T-helper 2 cell treated with Interferon-gamma antibody and Interleukin-4, amounts not matched to agents 5 μg/mL and 100 μg/mL, for 36 hours (primary cell): ENCODE measurements at regions not wholly inside any gene's neighbourhood (a gene's known extent, or its start where the extent isn't known, plus 50 kb on each side); places are given as distances from the start of the nearest gene placed in this dataset.
"Not testable (repeated sequence)": the region's sequence is repeated elsewhere in the genome, so short reads cannot be mapped to it uniquely, and the experiment has no call there.

Source experiments
- DNase-seq: peaks from one replicate; pipeline ENCODE4 v3.0.0; 2021; ENCODE audit warnings: low spot score
- H3K27ac Mint-ChIP-seq: one replicate; pipeline ENCODE4 v1.8.0; 2021; ENCODE audit warnings: mild to moderate bottlenecking, mixed read lengths
- H3K27me3 Mint-ChIP-seq: one replicate; pipeline ENCODE4 v1.8.0; 2021; ENCODE audit warnings: low read depth, mixed read lengths
- H3K36me3 Mint-ChIP-seq: one replicate; pipeline ENCODE4 v1.8.0; 2021; ENCODE audit warnings: low read depth, mixed read lengths
- H3K4me1 Mint-ChIP-seq: one replicate; pipeline ENCODE4 v1.8.0; 2021; ENCODE audit warnings: low read depth, mixed read lengths
- H3K4me3 Mint-ChIP-seq: one replicate; pipeline ENCODE4 v1.8.0; 2022; ENCODE audit warnings: mild to moderate bottlenecking, moderate library complexity, mixed read lengths
- H3K9me3 Mint-ChIP-seq: one replicate; pipeline ENCODE4 v1.8.0; 2021; ENCODE audit warnings: mixed read lengths

DNA sequence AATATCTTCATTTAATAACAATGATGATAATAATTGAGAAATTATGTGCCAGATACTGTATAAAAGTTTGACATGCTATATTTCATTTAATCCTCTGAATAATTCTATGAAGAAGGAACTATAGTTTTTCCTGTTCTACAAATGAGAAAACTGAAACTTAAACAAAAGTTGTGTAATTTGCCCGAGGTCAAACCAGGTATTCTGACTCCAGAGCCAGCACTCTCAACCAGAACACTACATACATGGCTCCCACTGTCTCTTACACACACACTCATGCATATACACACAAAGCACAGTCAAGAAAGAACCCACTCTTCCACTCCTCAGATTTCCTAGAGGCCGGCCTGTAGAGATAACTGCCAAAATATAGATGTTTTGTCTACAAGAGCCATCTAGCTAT lies 374.0 kb upstream of the EMCN start:
- Mint-ChIP-seq H3K4me3 (no peak overlapping the region), H3K4me1 (peaks cover 15% of the 10 kb centered on the region), H3K36me3 (no peaks in the 10 kb centered on the region), H3K9me3 (peaks cover 7% of the 10 kb centered on the region), H3K27me3 (peaks cover 2% of the 10 kb centered on the region), H3K27ac (no peak overlapping the region)
- no peak for DNase-seq

DNA sequence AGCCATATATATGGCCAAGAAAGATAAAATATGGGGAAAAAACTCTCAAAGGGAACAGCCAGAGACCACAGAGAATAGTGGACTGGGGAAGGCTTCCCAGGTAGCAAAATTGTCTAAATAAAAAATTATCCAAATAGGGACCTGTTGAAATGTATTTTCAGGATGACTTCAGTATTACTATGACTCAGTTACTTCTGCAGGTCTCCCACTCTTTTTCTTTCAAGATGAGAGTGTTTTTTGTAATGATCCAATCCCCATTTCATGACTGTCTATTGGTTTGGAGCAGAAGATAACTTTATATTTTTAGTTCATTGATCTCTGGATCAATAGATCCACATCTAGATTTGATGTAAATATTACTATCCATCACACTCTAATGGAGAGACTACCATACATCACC lies 372.1 kb upstream of the EMCN start:
- Mint-ChIP-seq H3K9me3 (peaks cover 7% of the 10 kb centered on the region), H3K4me1 (peaks cover 3% of the 10 kb centered on the region), H3K4me3 (no peak overlapping the region), H3K36me3 (no peaks in the 10 kb centered on the region), H3K27me3 (peaks cover 13% of the 10 kb centered on the region), H3K27ac (no peak overlapping the region)
- DNase-seq, result no peak

DNA sequence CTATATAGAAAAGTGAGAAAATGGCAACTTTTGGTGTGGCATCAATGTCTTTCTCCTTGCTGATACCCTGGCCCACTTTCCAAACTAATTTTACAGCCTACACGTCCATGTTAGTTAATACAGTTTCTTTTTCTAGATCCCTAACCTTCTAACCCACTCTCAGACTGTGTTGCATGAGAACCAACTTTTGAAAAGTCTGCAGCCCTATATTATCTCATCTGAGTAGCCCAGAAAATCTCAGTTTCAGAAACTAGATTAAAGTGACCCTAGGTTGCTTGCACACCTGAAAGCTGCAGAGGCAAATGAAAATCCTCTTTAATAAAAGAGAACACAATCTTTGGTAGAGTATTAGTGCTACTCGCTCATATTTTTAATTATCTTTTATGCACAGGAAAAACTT lies 371.6 kb upstream of the EMCN start:
- DNase-seq, result no peak
- Mint-ChIP-seq H3K9me3 (peaks cover 7% of the 10 kb centered on the region), H3K4me3 (no peak overlapping the region), H3K27ac (no peak overlapping the region), H3K36me3 (no peaks in the 10 kb centered on the region), H3K4me1 (no peaks in the 10 kb centered on the region), H3K27me3 (peaks cover 16% of the 10 kb centered on the region)

DNA sequence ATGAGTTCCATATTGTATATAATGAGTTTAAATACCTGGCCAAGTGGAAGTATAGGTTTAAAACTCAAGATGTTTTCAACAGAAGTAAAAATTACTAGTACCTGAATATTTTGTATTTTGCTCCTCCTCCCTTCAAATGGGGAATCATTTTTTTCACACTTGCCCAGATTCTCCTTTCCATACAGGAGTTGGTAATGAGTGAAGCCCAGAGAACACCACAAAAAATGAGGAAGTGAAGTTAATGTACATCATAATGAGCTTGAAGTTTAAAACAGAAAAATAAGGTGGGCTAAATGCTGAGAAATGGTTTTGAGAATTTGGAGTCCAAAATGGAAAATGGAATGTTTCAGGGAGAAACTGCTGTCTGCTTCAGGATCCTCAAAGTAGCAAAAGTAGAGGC lies 364.8 kb upstream of the EMCN start:
- no peaks in the 10 kb centered on the region for H3K4me1 Mint-ChIP-seq
- H3K36me3 Mint-ChIP-seq, result no peaks in the 10 kb centered on the region
- H3K9me3 Mint-ChIP-seq, result no peaks in the 10 kb centered on the region
- DNase-seq, result no peak
- no peak overlapping the region for H3K27ac Mint-ChIP-seq
- H3K4me3 Mint-ChIP-seq, result no peak overlapping the region
- H3K27me3 Mint-ChIP-seq, result peaks cover 25% of the 10 kb centered on the region

DNA sequence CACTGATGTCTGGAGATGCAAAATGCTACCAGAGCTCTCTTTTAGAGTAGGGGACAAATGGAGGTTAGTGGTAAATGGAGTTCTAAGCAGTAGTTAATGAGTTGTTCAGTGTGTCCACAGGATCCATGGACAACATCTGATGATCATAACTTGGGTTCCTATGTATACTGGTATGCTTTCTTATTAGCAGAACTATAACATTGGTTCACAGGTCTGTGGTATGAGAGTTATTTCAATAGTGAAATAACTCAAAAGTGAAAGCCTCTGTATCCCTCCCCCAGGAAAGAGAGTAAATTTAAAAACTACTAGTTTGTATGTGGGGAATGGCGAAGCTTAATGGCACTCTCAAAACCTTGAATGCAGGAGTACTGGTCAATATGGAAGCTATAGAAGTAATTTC lies 363.5 kb upstream of the EMCN start:
- no peak for DNase-seq
- no peak overlapping the region for H3K4me3 Mint-ChIP-seq
- no peaks in the 10 kb centered on the region for H3K36me3 Mint-ChIP-seq
- no peaks in the 10 kb centered on the region for H3K4me1 Mint-ChIP-seq
- peaks cover 23% of the 10 kb centered on the region for H3K27me3 Mint-ChIP-seq
- no peaks in the 10 kb centered on the region for H3K9me3 Mint-ChIP-seq
- H3K27ac Mint-ChIP-seq, result no peak overlapping the region

DNA sequence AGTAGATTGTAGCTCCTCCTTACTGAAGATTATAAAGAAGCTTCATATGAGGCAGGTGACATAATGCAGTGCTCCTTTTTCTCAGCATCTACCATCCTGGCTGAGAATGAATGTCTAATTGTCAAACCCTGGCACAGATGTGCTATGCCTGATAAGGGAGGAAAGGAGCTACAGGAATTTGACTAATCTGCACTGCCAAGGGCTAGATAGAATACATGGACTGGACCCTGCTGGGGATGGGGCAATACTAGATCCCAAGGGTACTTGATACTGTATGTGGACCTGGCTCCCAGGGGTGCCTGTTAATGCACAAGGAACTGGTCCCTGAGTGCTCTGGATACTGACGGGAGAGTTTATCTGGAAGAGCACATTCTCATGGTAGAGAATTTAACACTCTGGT lies 362.2 kb upstream of the EMCN start:
- Mint-ChIP-seq H3K9me3 (no peaks in the 10 kb centered on the region), H3K27me3 (peaks cover 13% of the 10 kb centered on the region), H3K27ac (no peak overlapping the region), H3K36me3 (no peaks in the 10 kb centered on the region), H3K4me1 (no peaks in the 10 kb centered on the region), H3K4me3 (no peak overlapping the region)
- no peak for DNase-seq

DNA sequence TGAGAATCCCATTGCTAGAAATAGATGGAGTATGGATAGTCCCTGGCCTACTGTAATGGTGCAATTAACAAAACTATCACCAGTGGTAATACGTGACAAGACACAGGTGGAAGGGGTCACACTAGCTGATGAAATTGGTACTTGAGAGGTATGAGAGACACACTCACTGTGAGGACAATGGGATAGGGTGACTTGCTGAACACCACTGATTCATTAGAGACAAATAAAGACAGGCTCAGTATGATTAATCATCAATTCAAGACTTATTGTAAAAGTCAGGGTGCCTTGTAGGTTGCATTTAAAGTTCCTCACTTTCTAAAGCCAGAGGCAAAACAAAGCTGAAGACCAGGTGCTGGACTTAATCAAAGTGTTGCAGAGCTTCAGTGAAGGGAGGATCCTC lies 361.6 kb upstream of the EMCN start:
- no peak overlapping the region for H3K4me3 Mint-ChIP-seq
- H3K27ac Mint-ChIP-seq, result no peak overlapping the region
- no peak for DNase-seq
- H3K36me3 Mint-ChIP-seq, result no peaks in the 10 kb centered on the region
- H3K27me3 Mint-ChIP-seq, result peaks cover 9% of the 10 kb centered on the region
- no peaks in the 10 kb centered on the region for H3K4me1 Mint-ChIP-seq
- H3K9me3 Mint-ChIP-seq, result no peaks in the 10 kb centered on the region

DNA sequence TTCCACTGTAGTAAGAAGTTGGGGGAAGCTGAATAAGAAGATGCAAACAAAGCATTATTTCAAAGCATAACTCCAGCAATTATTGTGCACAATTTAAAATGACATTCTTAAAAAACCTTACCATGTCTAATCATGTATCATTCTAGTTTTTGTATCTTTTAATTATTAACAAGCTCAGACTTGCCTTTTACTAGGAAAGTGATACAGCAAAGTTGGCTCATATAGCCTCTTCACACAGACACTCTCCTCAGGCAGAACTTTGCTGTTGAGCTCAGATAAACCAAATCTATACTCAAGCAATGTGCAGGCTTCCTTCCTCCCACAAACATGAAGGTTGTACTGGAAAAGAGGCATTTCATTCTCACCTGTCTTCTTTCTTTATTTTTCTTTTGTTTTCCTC lies 358.7 kb upstream of the EMCN start:
- H3K36me3 Mint-ChIP-seq, result no peaks in the 10 kb centered on the region
- H3K9me3 Mint-ChIP-seq, result no peaks in the 10 kb centered on the region
- no peaks in the 10 kb centered on the region for H3K27me3 Mint-ChIP-seq
- no peak overlapping the region for H3K27ac Mint-ChIP-seq
- H3K4me1 Mint-ChIP-seq, result no peaks in the 10 kb centered on the region
- H3K4me3 Mint-ChIP-seq, result no peak overlapping the region
- DNase-seq, result no peak

DNA sequence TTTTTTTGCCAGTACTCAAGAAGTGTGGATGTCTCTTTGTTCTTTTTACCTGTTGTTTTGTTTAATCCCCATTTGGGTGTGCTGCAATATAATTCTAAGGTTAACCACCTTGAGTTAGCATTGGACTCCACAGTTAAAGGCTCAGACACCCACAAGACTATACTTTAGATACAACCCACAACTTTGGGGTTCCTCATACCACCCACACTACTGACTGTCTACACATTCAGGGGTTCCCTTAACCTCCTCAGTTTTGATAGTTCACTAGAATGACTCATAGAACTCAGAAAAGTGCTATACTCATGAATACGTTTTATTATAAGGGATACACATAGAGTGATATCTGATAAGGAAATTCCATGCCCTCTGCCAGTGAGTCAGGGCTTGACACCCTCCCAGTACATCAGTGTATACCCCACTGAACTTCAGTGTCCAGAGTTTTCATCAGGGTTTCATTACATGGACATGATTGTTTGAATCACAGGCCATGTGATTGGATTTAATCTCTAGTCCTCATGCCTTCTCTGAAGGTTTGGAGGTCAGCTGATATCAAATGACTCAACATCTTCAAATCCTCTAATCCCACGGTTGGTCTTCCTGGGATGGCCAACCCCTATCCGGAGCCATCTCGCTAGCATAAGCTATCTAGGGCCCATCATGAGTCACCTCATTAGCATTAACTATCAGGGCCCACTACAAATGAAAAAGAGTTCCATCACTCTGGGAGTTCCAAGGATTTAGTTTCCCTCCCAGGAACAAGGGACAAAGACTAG lies 357.7 kb upstream of the EMCN start:
- no peaks in the 10 kb centered on the region for H3K4me1 Mint-ChIP-seq

DNA sequence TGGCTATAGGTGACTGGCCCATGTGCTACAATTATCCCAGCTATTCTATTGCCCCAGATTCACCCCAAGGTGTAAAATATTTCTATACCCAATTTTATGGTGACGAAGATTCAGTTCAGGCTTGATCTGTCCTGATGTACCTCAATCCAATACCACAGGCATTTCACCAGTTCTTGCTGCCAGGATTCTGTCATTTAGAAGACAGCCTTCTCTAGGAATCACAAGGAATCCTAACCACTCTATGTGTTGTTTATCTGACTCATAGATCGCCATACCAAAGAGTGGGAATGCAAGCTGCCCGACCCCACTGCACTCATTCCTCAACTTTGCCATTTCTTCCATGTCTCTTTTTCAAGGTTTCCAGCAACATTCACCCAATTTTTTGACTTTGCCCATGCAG lies 355.0 kb upstream of the EMCN start:
- no peak overlapping the region for H3K27ac Mint-ChIP-seq
- DNase-seq, result no peak
- no peak overlapping the region for H3K4me3 Mint-ChIP-seq
- peaks cover 2% of the 10 kb centered on the region for H3K27me3 Mint-ChIP-seq
- H3K4me1 Mint-ChIP-seq, result no peaks in the 10 kb centered on the region
- H3K9me3 Mint-ChIP-seq, result no peaks in the 10 kb centered on the region
- no peaks in the 10 kb centered on the region for H3K36me3 Mint-ChIP-seq

More for the DNA sequence above, 357.7 kb upstream of the EMCN start:
- no peak overlapping the region for H3K4me3 Mint-ChIP-seq
- no peaks in the 10 kb centered on the region for H3K9me3 Mint-ChIP-seq
- peaks cover 2% of the 10 kb centered on the region for H3K27me3 Mint-ChIP-seq
- H3K27ac Mint-ChIP-seq, result no peak overlapping the region
- H3K36me3 Mint-ChIP-seq, result no peaks in the 10 kb centered on the region
- DNase-seq, result no peak

DNA sequence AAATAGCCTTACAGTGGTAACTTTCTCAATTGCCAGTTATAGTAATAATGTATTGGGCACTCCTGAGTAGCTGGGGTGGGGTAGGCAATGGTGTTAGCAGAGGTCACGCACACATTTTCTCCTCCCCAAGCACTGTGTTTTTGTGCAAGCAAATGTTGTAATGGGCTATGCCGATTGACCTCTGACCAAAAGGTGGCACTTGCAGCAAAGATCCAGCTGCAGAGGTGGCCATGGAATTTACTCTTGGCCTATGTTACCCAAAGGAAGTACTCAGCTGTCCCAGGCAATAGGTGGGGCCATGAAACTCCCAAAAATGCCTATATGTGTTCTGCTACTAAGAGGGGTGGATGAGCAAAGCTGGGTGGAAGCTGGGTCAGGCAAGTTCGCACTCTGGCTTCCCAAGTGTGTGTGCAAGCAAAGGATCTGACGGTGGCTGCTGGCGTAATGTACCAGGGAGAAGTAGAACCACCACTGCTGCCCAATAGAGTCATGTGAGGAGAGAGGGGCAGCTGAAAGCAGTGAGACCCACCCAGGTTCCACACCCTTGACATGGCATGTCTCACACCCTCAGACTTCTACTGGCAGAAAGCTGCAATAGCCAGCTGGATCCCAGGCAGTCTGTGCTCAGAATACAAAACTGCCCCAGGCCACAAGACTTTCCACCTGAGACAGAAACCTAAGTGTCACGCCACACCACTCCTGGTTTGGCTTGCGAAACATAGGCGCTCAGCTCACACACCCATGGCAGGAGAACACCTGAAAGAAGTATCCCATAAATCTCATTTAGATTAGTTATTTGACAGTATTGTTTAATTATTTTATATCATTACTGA lies 353.3 kb upstream of the EMCN start:
- Mint-ChIP-seq H3K36me3 (no peaks in the 10 kb centered on the region), H3K27ac (no peak overlapping the region), H3K27me3 (peaks cover 2% of the 10 kb centered on the region), H3K9me3 (no peaks in the 10 kb centered on the region), H3K4me3 (no peak overlapping the region), H3K4me1 (no peaks in the 10 kb centered on the region)
- no peak for DNase-seq

DNA sequence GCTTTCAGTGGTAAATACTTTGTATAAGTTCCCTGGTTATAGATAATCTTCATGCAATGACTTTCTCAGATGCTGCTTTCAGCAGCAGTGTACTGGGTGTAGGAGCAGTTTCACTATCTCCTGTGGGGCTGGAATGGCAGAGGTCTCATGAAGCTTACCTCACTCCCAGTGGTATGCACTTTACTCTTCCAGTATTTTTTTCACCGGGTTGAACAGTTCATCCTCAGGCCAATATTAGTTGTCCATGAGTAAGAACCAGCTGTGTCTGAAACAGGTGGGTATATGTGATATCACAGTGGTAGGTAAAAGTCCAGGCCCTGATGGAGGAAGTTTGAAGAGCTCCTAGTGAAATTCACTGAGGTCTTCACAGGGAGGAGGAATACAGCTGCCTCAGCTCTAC lies 351.5 kb upstream of the EMCN start:
- Mint-ChIP-seq H3K36me3 (no peaks in the 10 kb centered on the region), H3K27ac (no peak overlapping the region), H3K27me3 (peaks cover 2% of the 10 kb centered on the region), H3K4me1 (no peaks in the 10 kb centered on the region), H3K9me3 (no peaks in the 10 kb centered on the region), H3K4me3 (no peak overlapping the region)
- DNase-seq, result no peak

DNA sequence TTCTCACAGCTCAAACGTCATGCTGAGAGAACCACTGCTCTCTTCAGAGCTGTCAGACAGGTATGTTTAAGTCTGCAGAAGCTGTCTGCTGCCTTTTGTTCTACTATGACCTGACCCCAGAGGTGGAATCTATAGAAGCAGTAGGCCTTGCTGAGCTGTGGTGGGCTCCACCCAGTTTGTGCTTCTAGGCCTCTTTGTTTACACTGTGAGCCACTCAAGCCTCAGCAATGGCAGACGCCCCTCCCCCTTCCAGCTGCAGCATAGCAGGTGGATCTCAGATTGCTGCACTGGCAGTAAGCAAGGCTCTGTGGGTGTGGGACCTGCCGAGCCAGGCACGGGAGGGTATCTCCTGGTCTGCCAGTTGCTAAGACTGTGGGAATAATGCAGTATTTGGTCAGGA lies 350.5 kb upstream of the EMCN start:
- H3K4me3 Mint-ChIP-seq, H3K4me1 Mint-ChIP-seq: not testable (repeated sequence)

DNA sequence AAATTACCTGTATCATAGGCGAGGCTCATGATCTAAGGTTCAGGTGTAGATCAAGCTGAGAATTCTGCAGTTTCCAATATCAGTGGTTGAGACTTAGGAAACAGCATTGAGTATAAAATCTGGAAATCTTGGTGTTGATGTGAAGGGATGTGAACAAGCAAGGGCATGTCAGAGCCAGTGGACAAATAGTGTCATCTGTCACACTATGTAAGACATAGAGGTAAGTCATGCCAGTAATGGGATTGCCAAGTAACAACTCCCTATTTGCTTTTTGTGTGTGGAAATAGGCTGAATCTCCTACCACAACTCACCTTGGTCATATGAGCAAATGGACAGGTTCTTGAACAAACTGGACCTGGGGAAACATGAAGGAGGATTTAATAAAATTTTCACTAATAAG lies 334.5 kb upstream of the EMCN start:
- Mint-ChIP-seq H3K4me3 (no peak overlapping the region), H3K27ac (no peak overlapping the region), H3K27me3 (peaks cover 7% of the 10 kb centered on the region), H3K9me3 (no peaks in the 10 kb centered on the region), H3K4me1 (peaks cover 9% of the 10 kb centered on the region), H3K36me3 (no peaks in the 10 kb centered on the region)
- no peak for DNase-seq

More for the DNA sequence above, 350.5 kb upstream of the EMCN start:
- H3K9me3 Mint-ChIP-seq, H3K27me3 Mint-ChIP-seq, H3K36me3 Mint-ChIP-seq, H3K27ac Mint-ChIP-seq, DNase-seq: not testable (repeated sequence)
